ENCODE measurements at regions not wholly inside any gene's neighbourhood (a gene's known extent, or its start where the extent isn't known, plus 50 kb on each side); places are given as distances from the start of the nearest gene placed in this dataset.

- TF ChIP-seq EZH2phosphoT487 (IDR thresholded peaks at IDR 0.05; ENCODE audit: insufficient read depth, low read depth), result no peak
- TF ChIP-seq EZH2 (IDR thresholded peaks at IDR 0.05; ENCODE audit: insufficient read depth, poor library complexity, severe bottlenecking), result no peak
These were observed 827.9 kb downstream of the PCDH7 start for GRCh38 chr4:31548021-31548420.
